Adrenal gland (tissue), 9 donors: ENCODE measurements at regions not wholly inside any gene's neighbourhood (a gene's known extent, or its start where the extent isn't known, plus 50 kb on each side); places are given as distances from the start of the nearest gene placed in this dataset.

Experiments used
- DNase-seq, 7 donors: peaks; one replicate each; pipeline ENCODE4 v3.0.0-alpha.2; 2019 to 2020
- H3K27ac ChIP-seq, 5 donors: fragments of 200-600 bp; sonication (generic) in 4 of 5; 1 replicate in 3 of 5; 2 replicates in 2 of 5; pipeline versions ENCODE4 v1.5.1 to v1.8.0; 2016 to 2020; ENCODE audit warnings: mild to moderate bottlenecking in 1 of 5
- H3K27me3 ChIP-seq: fragments of 200-600 bp; 2 replicates; pipeline ENCODE4 v1.8.0; 2021
- H3K36me3 ChIP-seq, 2 donors: fragments of 200-600 bp; replicated peaks in 1 of 2; 1 replicate in 1 of 2; 2 replicates in 1 of 2; pipeline versions ENCODE4 v1.5.1 to v1.8.0; 2018 to 2022
- H3K4me1 ChIP-seq, 2 donors: fragments of 200-600 bp; replicated peaks in 1 of 2; 1 replicate in 1 of 2; 2 replicates in 1 of 2; pipeline versions ENCODE4 v1.5.1 to v1.8.0; 2018 to 2021
- H3K4me3 ChIP-seq, 4 donors: fragments of 200-600 bp; sonication (generic) in 3 of 4; one replicate each; pipeline ENCODE4 v1.5.1; 2016 to 2018
- H3K9me3 ChIP-seq, 3 donors: fragments of 200-600 bp; sonication (generic) in 1 of 3; replicated peaks in 1 of 3; 1 replicate in 2 of 3; 2 replicates in 1 of 3; pipeline versions ENCODE4 v1.5.1 to v1.8.0; 2016 to 2021
- POLR2A ChIP-seq, 2 donors: fragments of 450-650 bp; IDR thresholded peaks; one replicate each; pipeline ENCODE4 v1.6.1; 2017; ENCODE audit warnings: antibody characterized with exemption in 2 of 2, mild to moderate bottlenecking in 2 of 2, moderate library complexity in 1 of 2
- WGBS, 4 donors: extraction: QIAGEN DNeasy Blood & Tissue Kit in 2 of 4; methylation state at CpG; one replicate each; pipeline versions ENCODE4 v1.1.5 to v1.1.7; 2013 to 2017; 5-methylcytosine and 5-hydroxymethylcytosine counted together
- intact Hi-C, 2 donors: fragments of 100-400 bp; cut with DNase I; formaldehyde crosslinking; loops; one replicate each; pipeline versions ENCODE4 v1.14.1 to v1.15.0; 2022 to 2023
- TF ChIP-seq, protein P1 (sequence below), 6 experiments: fragments of 450-650 bp in 4 of 6; fragments of 200-600 bp in 2 of 6; sonication (generic) in 1 of 6; IDR thresholded peaks; 1 replicate in 5 of 6; 2 replicates in 1 of 6; pipeline versions ENCODE4 v1.5.1 to v1.8.0; 2016 to 2021; ENCODE audit warnings: antibody characterized with exemption in 6 of 6, mild to moderate bottlenecking in 2 of 6, moderate library complexity in 1 of 6
- donor health status: healthy with polysubstance abuse.
- donor health status: Bipolar disorder and iron deficiency.
- donor health status: DM: yes; HTN: yes; CAD: no.
- donor health status: DM: no; HTN: no; CAD: no.
- donor health status: DM: no; HTN: no; CAD: no.

DNA sequence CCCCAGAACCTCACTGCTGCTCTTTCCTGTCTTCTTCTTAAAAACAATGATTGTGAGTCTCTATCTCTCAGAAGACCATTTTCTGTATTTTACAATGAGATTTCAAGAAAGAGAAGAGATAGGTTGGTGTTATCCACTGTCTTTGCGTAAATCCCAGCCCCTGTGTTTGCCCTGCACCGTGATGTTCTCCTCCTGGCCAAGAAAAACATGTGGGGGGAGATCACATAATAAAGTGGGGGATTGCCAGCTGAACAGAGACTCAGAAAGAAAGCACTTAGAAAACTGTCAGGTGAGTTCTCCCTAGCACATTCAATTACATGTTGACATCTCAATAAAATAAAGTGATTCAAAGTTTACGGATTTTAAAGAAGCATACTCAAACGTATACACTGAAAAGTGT, 105.0 kb upstream of the PITRM1 start:
- Histone ChIP-seq H3K9me3 (no peaks in the 10 kb centered on the region), H3K4me1 (no peaks in the 10 kb centered on the region), H3K4me3 (no peak overlapping the region), H3K27ac (no peak overlapping the region), H3K36me3 (no peaks in the 10 kb centered on the region), H3K27me3 (no peaks in the 10 kb centered on the region)
- TF ChIP-seq POLR2A (IDR thresholded peaks at IDR 0.05) = no peak
- TF ChIP-seq, protein P1, sequence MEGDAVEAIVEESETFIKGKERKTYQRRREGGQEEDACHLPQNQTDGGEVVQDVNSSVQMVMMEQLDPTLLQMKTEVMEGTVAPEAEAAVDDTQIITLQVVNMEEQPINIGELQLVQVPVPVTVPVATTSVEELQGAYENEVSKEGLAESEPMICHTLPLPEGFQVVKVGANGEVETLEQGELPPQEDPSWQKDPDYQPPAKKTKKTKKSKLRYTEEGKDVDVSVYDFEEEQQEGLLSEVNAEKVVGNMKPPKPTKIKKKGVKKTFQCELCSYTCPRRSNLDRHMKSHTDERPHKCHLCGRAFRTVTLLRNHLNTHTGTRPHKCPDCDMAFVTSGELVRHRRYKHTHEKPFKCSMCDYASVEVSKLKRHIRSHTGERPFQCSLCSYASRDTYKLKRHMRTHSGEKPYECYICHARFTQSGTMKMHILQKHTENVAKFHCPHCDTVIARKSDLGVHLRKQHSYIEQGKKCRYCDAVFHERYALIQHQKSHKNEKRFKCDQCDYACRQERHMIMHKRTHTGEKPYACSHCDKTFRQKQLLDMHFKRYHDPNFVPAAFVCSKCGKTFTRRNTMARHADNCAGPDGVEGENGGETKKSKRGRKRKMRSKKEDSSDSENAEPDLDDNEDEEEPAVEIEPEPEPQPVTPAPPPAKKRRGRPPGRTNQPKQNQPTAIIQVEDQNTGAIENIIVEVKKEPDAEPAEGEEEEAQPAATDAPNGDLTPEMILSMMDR (IDR thresholded peaks at IDR 0.05) = no peak
- 81 to 86% (median 85%) methylated on average over 4 of the region's 4 CpGs for WGBS, 4 donors
- intact Hi-C loops = no loop called here
- no peak for DNase-seq

DNA sequence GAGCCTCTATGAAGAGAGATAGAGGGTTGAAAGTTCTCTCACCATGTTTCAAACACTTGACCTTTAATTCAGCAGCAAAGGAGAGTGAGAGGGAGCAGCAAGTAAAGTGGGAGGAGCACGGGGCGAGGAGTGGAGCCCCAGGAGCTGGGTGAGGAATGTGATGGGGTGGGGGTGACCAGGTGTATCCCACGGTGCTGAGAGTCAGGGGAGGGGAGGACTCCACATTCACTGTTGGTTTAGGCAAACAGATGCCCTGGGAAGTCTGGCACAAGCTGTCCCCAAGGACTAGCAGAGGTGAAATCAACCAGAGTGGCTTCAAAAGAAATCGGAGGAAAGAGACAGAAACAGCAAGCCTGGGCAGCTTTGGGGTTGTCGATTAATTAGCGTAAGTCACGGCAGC, 101.8 kb upstream of the PITRM1 start:
- Histone ChIP-seq H3K9me3 (no peaks in the 10 kb centered on the region), H3K27ac (no peak overlapping the region), H3K4me3 (no peak overlapping the region), H3K27me3 (no peaks in the 10 kb centered on the region), H3K4me1 (peaks cover 0 to 11% of the 10 kb centered on the region in 2 donors), H3K36me3 (no peaks in the 10 kb centered on the region)
- no peak for DNase-seq
- intact Hi-C loops = no loop called here
- 80 to 89% (median 86%) methylated on average over 7 of the region's 7 CpGs for WGBS, 4 donors
- TF ChIP-seq, protein P1 (IDR thresholded peaks at IDR 0.05) = no peak
- no peak for TF ChIP-seq POLR2A (IDR thresholded peaks at IDR 0.05)

DNA sequence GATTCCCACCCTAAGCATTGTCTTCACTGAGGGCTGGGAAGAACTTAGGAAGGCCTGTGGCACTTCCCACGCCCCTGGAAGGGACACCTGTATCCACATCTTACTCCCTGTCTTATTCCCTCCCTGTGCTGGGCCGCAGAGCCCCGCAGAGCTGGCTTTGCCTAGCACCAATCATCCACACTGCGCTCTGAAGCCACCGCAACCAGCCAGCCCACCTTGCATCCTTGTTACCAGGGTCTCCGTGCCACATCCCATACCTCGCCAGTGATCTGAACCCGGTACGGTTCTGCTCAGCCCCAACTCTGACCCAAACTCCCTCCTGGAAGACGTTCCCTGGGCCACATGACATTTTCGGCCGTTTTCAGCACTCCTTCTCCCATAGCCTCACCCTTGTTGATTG, 101.4 kb upstream of the PITRM1 start:
- no peaks in the 10 kb centered on the region for H3K9me3 ChIP-seq
- no peak for TF ChIP-seq POLR2A (IDR thresholded peaks at IDR 0.05)
- TF ChIP-seq, protein P1 (IDR thresholded peaks at IDR 0.05) = no peak
- no peak for DNase-seq
- peaks cover 0 to 11% of the 10 kb centered on the region in 2 donors for H3K4me1 ChIP-seq
- no peaks in the 10 kb centered on the region for H3K36me3 ChIP-seq
- intact Hi-C loops = no loop called here
- no peak overlapping the region for H3K4me3 ChIP-seq
- 85 to 94% (median 92%) methylated on average over 12 of the region's 12 CpGs for WGBS, 4 donors
- H3K27me3 ChIP-seq = no peaks in the 10 kb centered on the region
- H3K27ac ChIP-seq = no peak overlapping the region

DNA sequence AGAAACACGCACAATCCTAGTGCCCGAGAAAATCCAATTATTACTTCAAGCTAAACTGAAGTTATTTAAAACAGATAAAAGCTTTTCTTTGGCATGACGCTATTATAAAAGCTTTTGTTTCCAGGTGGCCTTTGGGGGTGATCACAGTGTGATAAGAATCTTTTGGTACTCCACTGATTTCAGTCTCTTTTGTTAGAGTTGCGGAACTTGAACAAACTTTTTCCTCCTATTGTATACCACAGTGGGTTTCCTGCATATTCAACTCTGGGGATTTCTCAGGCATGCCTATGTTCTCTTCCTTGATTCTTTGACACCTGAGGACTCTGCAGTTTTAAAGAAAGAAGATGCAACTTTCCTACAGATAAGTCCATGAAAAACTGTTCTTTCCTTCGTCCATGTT, 99.7 kb upstream of the PITRM1 start:
- DNase-seq = no peak
- WGBS, 4 donors = 77 to 87% (median 81%) methylated on average over 5 of the region's 5 CpGs
- H3K4me3 ChIP-seq = no peak overlapping the region
- no peaks in the 10 kb centered on the region for H3K27me3 ChIP-seq
- TF ChIP-seq, protein P1 (IDR thresholded peaks at IDR 0.05) = no peak
- TF ChIP-seq POLR2A (IDR thresholded peaks at IDR 0.05) = no peak
- H3K4me1 ChIP-seq = peaks cover 0 to 11% of the 10 kb centered on the region in 2 donors
- H3K27ac ChIP-seq = no peak overlapping the region
- intact Hi-C loops = no loop called here
- no peaks in the 10 kb centered on the region for H3K36me3 ChIP-seq
- H3K9me3 ChIP-seq = no peaks in the 10 kb centered on the region
